HG02678 (cell line): ENCODE measurements at regions not wholly inside any gene's neighbourhood (a gene's known extent, or its start where the extent isn't known, plus 50 kb on each side); places are given as distances from the start of the nearest gene placed in this dataset.

ENCODE experiments used
- ATAC-seq: cut with Tn5 transposase; IDR thresholded peaks from one replicate; pipeline ENCODE4 v1.9.1; 2021; ENCODE audit warnings: mild to moderate bottlenecking, moderate library complexity; ENCODE audit not compliant: unreplicated experiment

GRCh38 chr4:13840502-13841190, 213.1 kb upstream of the BOD1L1 start:
- no peak for ATAC-seq

- no peak for ATAC-seq
Observed at GRCh38 chr4:13844740-13845139, 217.2 kb upstream of the BOD1L1 start.

GRCh38 chr4:13849778-13850177, 222.3 kb upstream of the BOD1L1 start:
- no peak for ATAC-seq

GRCh38 chr4:13851085-13851940, 223.8 kb upstream of the BOD1L1 start:
- ATAC-seq: no peak

DNA sequence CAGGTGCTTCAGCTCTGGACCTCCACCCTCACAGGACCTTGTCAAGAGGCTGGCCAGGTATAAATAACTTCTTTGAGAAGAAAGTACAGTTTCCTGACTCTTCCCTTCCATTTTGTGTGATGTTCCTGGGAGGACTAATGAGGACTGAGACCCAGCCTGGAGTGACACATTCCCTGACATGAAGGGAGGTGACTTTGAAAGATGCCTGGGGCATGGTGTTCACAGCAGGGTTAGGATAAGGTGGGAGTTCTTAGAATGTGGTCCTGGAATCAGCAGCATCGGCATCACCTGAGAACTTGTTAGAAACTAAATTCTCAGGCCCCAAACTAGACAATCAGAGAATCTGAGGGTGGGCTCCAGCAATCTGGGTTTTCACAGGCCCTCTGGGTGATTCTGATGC, 224.9 kb upstream of the BOD1L1 start:
- no peak for ATAC-seq

DNA sequence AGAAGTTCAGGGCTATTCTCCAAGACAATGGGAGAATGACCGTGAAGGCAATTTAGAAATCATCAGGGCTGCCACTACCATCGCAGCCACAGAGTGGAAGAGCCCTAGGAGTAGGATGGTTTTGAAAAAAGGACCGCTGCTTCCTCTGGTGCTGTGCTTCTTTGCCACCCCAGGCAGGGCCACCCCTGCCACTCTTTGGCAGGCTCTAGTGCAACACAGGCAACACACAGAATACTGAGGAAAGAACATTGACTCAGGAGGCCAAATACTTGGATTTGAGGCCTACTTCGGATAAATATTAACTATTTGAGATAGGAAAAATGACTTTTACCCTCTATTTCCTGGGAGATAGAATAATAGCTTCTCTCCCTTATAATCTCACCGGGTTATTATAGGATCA, 228.9 kb upstream of the BOD1L1 start:
- ATAC-seq: no peak

DNA sequence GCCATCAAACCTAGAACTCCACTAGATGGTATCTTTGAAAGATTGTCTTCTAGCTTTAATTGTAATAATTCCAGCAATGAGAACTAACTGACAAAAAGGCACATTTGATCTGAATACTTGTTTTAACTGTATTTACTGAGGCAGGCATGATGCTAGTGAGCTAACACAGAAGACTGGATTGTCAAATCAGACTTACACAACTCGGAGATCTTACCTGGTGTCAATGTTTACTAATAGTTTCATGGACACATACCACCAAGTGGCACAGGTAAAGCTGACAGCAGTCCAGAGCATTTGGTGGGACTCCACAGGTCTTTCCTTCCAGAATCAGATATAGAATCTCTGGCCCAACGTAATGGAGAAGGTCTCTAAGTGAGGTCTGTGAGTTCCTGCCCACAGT, 229.9 kb upstream of the BOD1L1 start:
- no peak for ATAC-seq

GRCh38 chr4:13857800-13858199, 230.3 kb upstream of the BOD1L1 start:
- ATAC-seq: no peak

DNA sequence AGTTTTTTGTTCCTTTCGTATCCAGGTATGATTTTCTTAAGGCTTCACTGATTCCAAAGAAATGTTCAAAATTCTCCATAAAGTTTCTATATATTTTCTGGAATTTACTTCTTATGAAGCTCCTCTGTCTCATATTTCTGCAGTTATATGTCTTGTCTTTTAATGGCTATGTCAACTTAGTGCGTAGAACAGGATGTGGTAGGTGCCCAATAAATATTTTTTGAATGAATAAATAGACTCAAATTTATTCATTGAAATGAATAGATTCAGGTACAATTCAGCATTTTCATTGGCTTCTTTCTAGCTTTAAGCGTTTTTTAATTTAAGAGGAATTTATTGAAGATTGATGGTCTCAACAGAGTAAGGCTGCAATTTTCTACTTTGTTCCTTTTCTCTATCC, 231.9 kb upstream of the BOD1L1 start:
- no peak for ATAC-seq

DNA sequence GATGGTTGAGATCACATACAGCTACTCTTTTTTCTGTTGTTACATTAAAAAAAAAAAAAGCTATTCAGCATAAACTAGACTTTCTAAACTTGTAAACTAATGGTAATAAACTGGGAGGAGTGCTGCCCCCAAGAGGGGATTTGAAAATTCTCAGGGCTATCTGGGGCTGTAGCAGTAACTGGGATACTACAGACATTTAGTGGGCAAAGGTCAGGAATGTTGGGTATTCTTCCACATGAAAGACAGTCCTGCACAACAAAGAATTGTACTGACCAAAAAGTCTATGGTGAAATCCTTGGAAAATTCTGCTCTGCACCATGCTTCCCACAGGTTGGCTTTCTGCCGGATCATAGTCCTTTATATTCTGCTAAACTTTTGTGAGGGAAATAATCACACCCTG, 232.6 kb upstream of the BOD1L1 start:
- ATAC-seq: no peak

DNA sequence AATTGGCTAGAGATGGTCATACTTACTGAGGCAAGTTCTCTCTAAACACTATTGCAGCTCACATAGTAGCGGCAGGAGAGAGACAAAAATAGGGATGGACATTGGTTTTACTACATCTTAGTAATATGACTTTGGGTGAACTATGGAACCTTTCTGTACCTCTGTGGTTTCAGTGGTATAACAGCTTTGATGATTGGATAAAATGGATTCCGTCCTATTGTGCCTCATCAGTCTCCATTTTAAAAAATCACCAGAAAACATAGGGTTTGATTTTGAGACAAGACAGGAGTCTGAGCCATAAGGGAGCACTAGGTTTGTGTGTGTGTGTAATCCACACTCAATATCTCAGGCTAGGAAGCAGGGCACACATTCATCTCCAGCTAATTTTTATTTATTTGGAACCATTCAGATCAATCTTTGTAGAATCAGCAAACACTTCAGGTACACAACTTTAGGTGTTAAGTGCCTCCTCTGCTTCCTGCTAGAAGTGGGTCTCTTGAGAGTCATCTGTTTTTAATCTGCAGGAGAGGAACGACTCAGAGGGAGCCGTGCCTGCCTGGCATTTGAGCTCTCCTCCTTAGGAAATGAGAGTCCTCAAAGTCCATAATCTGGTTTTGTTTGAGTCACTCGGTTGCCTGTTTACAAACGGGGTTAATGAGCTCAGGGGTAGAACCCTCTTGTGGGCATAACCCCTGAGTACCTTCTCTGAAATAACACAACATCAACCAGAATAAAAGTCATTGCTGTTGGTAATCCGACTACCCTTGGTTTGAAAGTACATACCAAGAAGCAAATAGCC, 238.5 kb upstream of the BOD1L1 start:
- no peak for ATAC-seq

DNA sequence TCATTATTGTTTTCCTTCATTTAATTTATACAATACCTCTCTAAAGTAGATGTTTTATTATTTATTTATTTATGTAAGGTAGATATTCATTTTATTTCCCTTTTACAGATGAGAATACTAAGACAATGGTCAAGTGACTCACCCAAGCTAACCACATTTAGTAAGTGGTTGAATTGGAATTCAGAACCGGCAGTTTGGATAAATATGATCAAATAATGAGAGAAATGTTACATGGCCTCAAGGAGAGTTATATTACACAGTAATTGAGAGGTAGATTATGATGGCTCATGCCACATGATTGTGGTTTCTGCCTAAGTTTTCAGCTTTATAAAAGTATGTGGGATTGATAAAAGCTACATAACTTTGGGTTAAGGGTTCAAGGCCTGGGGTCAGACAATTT, 239.4 kb upstream of the BOD1L1 start:
- ATAC-seq: no peak

DNA sequence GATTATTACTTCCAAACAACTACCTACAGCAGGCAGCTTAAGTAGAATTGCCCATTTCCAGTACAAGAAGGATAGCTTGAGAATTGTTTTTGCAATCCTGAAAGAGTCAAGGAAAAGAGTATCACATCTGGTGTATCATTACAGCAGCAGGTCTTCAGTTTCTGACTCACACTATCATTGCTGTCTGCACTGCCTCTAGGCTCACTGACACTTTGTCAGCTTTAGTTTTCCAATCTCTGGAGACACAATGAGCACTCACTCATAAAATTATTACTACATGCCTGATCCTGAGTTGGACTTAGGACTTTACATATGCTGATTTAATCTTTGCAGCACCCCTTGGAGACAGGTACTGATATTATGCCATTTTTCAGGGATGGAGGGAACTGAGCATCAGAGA, 244.6 kb upstream of the BOD1L1 start:
- no peak for ATAC-seq

GRCh38 chr4:13872955-13873354, 245.4 kb upstream of the BOD1L1 start:
- ATAC-seq: no peak

GRCh38 chr4:13875181-13875580, 247.7 kb upstream of the BOD1L1 start:
- ATAC-seq: no peak

- no peak for ATAC-seq
Observed at GRCh38 chr4:13876131-13876530, 248.6 kb upstream of the BOD1L1 start.

DNA sequence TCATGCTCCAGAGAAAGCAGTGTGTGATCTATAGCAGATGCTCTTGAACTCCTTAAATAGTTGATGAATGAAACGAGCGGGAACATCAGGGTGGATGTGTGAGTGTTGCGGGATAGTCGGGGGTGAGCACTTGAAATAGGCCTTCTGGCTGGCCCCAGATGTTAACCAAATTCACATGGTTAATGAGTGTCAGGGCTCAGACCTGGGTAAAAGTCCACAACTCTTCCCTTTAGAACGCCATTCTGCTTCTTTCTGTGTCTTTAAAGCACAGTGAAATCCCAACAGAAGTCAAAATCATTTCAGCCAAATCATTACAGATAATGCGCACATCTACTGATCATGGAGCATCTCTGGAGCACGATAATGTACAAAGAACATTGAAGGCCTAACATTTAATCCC, 249.4 kb upstream of the BOD1L1 start:
- ATAC-seq: no peak

GRCh38 chr4:13877626-13878025, 250.1 kb upstream of the BOD1L1 start:
- ATAC-seq: no peak

DNA sequence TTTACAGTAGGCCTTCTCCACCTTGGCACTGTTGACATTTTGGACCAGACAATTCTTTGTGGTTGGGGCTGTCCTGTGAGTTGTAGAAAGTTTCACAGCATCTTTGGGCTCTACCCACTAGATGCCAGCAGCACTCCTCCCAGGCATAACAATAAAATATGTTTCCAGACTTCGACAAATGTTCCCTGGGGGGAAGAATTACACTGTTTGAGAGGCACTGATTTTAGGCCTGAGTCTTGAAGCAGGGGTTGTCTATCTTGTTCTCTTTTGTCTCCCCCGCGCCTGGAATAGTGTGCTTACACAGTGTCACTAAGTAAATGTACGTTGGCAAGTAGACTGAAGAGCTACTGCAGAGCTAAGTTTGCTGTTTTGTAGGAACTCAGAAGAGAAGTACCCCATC, 254.4 kb upstream of the BOD1L1 start:
- no peak for ATAC-seq

GRCh38 chr4:13887010-13887409, 259.5 kb upstream of the BOD1L1 start:
- no peak for ATAC-seq

- ATAC-seq: no peak
Observed at GRCh38 chr4:13888112-13888511, 260.6 kb upstream of the BOD1L1 start.

- no peak for ATAC-seq
Observed at GRCh38 chr4:13891544-13891939, 264.0 kb upstream of the BOD1L1 start.
